GM06990 (cell line): ENCODE measurements at regions not wholly inside any gene's neighbourhood (a gene's known extent, or its start where the extent isn't known, plus 50 kb on each side); places are given as distances from the start of the nearest gene placed in this dataset.

Source experiments
- DNase-seq: peaks from one replicate; pipeline ENCODE4 v3.0.0-alpha.2; 2011; ENCODE audit not compliant: insufficient read length; ENCODE audit errors: extremely low read depth
- H3K27me3 ChIP-seq: replicated peaks from 2 replicates; pipeline ENCODE4 v1.6.0; 2011; ENCODE audit warnings: low read length; ENCODE audit not compliant: control insufficient read depth, insufficient read depth
- H3K36me3 ChIP-seq: 2 replicates; pipeline ENCODE4 v1.5.1; 2011; ENCODE audit warnings: low read length; ENCODE audit not compliant: control insufficient read depth, insufficient read depth
- H3K4me3 ChIP-seq: replicated peaks from 2 replicates; pipeline ENCODE4 v1.5.1; 2011; ENCODE audit warnings: low read depth, mild to moderate bottlenecking, control low read depth, low read length
- CTCF ChIP-seq: IDR thresholded peaks from 2 replicates; pipeline ENCODE4 v1.5.1; 2011; ENCODE audit warnings: low read length, control low read depth, mild to moderate bottlenecking, inconsistent platforms; ENCODE audit not compliant: insufficient read depth, poor library complexity, severe bottlenecking

GRCh38 chr6:140228491-140228890, 854.0 kb upstream of the CITED2 start:
- no peak for DNase-seq
- TF ChIP-seq CTCF, result no peak
- no peaks in the 10 kb centered on the region for H3K36me3 ChIP-seq
- H3K27me3 ChIP-seq, result no peaks in the 10 kb centered on the region
- no peak overlapping the region for H3K4me3 ChIP-seq

GRCh38 chr6:140226637-140227036, 852.2 kb upstream of the CITED2 start:
- no peaks in the 10 kb centered on the region for H3K36me3 ChIP-seq
- H3K4me3 ChIP-seq, result no peak overlapping the region
- no peak for TF ChIP-seq CTCF
- no peak for DNase-seq
- H3K27me3 ChIP-seq, result no peaks in the 10 kb centered on the region

GRCh38 chr6:140225701-140226436, 851.4 kb upstream of the CITED2 start:
- no peaks in the 10 kb centered on the region for H3K36me3 ChIP-seq
- no peak overlapping the region for H3K4me3 ChIP-seq
- no peak for DNase-seq
- no peak for TF ChIP-seq CTCF
- no peaks in the 10 kb centered on the region for H3K27me3 ChIP-seq

GRCh38 chr6:140217283-140217682, 842.8 kb upstream of the CITED2 start:
- no peaks in the 10 kb centered on the region for H3K36me3 ChIP-seq
- H3K27me3 ChIP-seq, result no peaks in the 10 kb centered on the region
- no peak overlapping the region for H3K4me3 ChIP-seq
- no peak for DNase-seq
- TF ChIP-seq CTCF, result no peak

GRCh38 chr6:140209775-140210174, 835.3 kb upstream of the CITED2 start:
- no peak overlapping the region for H3K4me3 ChIP-seq
- no peak for DNase-seq
- no peak for TF ChIP-seq CTCF

GRCh38 chr6:140208286-140208685, 833.8 kb upstream of the CITED2 start:
- Histone ChIP-seq H3K36me3 (no peaks in the 10 kb centered on the region), H3K4me3 (no peak overlapping the region), H3K27me3 (no peaks in the 10 kb centered on the region)
- no peak for DNase-seq
- TF ChIP-seq CTCF, result no peak

More at GRCh38 chr6:140209775-140210174, 835.3 kb upstream of the CITED2 start:
- H3K27me3 ChIP-seq, result no peaks in the 10 kb centered on the region
- H3K36me3 ChIP-seq, result no peaks in the 10 kb centered on the region
